K562 (cell line): ENCODE measurements at regions not wholly inside any gene's neighbourhood (a gene's known extent, or its start where the extent isn't known, plus 50 kb on each side); places are given as distances from the start of the nearest gene placed in this dataset.

Experiments
- CAMTA2 ChIP-seq: fragments of 250-450 bp; sonication (Bioruptor Pico); conservative IDR thresholded peaks from 2 replicates; pipeline ENCODE4 v1.5.1; 2022
- CTBP1 ChIP-seq: fragments of 450-650 bp; IDR thresholded peaks from 2 replicates; pipeline ENCODE4 v1.6.1; 2016; ENCODE audit warnings: borderline replicate concordance
- DPF2 ChIP-seq: fragments of 450-650 bp; IDR thresholded peaks from 2 replicates; pipeline ENCODE4 v1.6.1; 2016
- HDAC3 ChIP-seq: fragments of 450-650 bp; IDR thresholded peaks from 2 replicates; pipeline ENCODE4 v1.6.1; 2018; ENCODE audit warnings: borderline replicate concordance, mild to moderate bottlenecking, moderate library complexity; ENCODE audit not compliant: partially characterized antibody
- MAZ ChIP-seq, 2 experiments: fragments of 450-650 bp in 1 of 2; sonication (generic) in 1 of 2; formaldehyde crosslinking; IDR thresholded peaks in 1 of 2; conservative IDR thresholded peaks in 1 of 2; 2 replicates each; pipeline versions ENCODE4 v1.4.0 to v1.5.0; 2020; ENCODE audit warnings: mild to moderate bottlenecking in 1 of 2, missing genetic modification reagents in 1 of 2
- MYBL2 ChIP-seq, 2 experiments: fragments of 450-650 bp in 1 of 2; sonication (generic) in 1 of 2; formaldehyde crosslinking in 1 of 2; IDR thresholded peaks; 2 replicates each; pipeline versions ENCODE4 v1.6.1 to v1.8.1; 2017 to 2022; ENCODE audit warnings: borderline replicate concordance in 1 of 2, inconsistent platforms in 1 of 2, low read depth in 1 of 2, mild to moderate bottlenecking in 1 of 2, missing genetic modification reagents in 1 of 2, moderate library complexity in 1 of 2
- NFE2 ChIP-seq: IDR thresholded peaks from 2 replicates; pipeline ENCODE4 v1.6.1; 2014; ENCODE audit warnings: antibody characterized with exemption, low read depth
- SMARCA5 ChIP-seq: fragments of 450-650 bp; IDR thresholded peaks from 2 replicates; pipeline ENCODE4 v1.6.1; 2016
- SREBF2 ChIP-seq: sonication (generic); formaldehyde crosslinking; IDR thresholded peaks from 2 replicates; pipeline ENCODE4 v1.4.0; 2020; ENCODE audit warnings: mild to moderate bottlenecking, missing genetic modification reagents
- U2AF2 ChIP-seq: fragments of 200-400 bp; formaldehyde crosslinking; optimal IDR thresholded peaks from 2 replicates; pipeline ENCODE3; 2017; ENCODE audit warnings: low read depth, mild to moderate bottlenecking, low read length
- ZNF644 ChIP-seq: fragments of 200-800 bp; sonication (Bioruptor generic); IDR thresholded peaks from 2 replicates; pipeline ENCODE4 v1.6.1; 2016; ENCODE audit warnings: low read depth, missing genetic modification characterization, missing compliant biosample characterization
- TF ChIP-seq, protein P1 (sequence below), 2 experiments: fragments of 450-650 bp; formaldehyde crosslinking in 1 of 2; IDR thresholded peaks; 2 replicates each; pipeline versions ENCODE4 v1.4.0 to v1.6.1; 2014 to 2020; ENCODE audit warnings: mild to moderate bottlenecking in 2 of 2, borderline replicate concordance in 1 of 2, low read depth in 1 of 2
- TF ChIP-seq, protein P2 (sequence below): fragments of 250-450 bp; sonication (Bioruptor Pico); IDR thresholded peaks from 2 replicates; pipeline ENCODE4 v1.8.0; 2021; ENCODE audit warnings: moderate library complexity, mild to moderate bottlenecking, inconsistent platforms
- TF ChIP-seq, protein P3 (sequence below): conservative IDR thresholded peaks from 2 replicates; pipeline ENCODE4 v1.6.1; 2011; ENCODE audit warnings: low read depth, mild to moderate bottlenecking, low read length; ENCODE audit not compliant: control insufficient read depth

DNA sequence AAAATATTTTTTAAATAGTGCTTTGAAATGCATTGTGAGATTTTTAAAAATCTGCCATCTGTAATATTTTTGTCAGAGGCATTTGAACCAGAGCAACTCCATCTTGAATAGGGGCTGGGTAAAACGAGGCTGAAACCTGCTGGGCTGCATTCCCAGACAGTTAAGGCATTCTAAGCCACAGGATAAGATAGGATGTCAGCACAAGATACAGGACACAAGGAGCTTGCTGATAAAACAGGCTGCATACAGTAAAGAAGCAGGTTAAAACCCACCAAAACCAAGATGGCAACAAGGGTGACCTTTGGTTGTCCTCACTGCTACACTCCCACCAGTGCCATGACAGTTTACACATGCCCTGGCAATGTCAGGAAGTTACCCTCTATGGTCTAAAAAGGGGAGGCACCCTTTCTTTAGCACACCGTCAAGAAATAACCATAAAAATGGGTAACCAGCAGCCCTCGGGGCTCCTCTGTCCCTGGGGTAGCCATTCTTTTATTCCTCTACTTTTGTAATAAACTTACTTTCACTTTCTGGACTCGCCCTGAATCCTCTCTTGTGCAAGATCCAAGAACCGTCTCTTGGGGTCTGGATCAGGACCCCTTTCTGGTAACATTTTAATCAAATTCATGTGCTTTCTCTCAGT, 273.7 kb downstream of the SEMA3D start (continued):
- TF ChIP-seq, protein P1, sequence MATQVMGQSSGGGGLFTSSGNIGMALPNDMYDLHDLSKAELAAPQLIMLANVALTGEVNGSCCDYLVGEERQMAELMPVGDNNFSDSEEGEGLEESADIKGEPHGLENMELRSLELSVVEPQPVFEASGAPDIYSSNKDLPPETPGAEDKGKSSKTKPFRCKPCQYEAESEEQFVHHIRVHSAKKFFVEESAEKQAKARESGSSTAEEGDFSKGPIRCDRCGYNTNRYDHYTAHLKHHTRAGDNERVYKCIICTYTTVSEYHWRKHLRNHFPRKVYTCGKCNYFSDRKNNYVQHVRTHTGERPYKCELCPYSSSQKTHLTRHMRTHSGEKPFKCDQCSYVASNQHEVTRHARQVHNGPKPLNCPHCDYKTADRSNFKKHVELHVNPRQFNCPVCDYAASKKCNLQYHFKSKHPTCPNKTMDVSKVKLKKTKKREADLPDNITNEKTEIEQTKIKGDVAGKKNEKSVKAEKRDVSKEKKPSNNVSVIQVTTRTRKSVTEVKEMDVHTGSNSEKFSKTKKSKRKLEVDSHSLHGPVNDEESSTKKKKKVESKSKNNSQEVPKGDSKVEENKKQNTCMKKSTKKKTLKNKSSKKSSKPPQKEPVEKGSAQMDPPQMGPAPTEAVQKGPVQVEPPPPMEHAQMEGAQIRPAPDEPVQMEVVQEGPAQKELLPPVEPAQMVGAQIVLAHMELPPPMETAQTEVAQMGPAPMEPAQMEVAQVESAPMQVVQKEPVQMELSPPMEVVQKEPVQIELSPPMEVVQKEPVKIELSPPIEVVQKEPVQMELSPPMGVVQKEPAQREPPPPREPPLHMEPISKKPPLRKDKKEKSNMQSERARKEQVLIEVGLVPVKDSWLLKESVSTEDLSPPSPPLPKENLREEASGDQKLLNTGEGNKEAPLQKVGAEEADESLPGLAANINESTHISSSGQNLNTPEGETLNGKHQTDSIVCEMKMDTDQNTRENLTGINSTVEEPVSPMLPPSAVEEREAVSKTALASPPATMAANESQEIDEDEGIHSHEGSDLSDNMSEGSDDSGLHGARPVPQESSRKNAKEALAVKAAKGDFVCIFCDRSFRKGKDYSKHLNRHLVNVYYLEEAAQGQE (IDR thresholded peaks at IDR 0.05; ENCODE audit: borderline replicate concordance), result no peak
- TF ChIP-seq, protein P1 (CRISPR knock-in tag; IDR thresholded peaks at IDR 0.05; ENCODE audit: low read depth), result no peak
- TF ChIP-seq MYBL2 (IDR thresholded peaks at IDR 0.05; ENCODE audit: low read depth) (no peak), MYBL2 (CRISPR knock-in tag; IDR thresholded peaks at IDR 0.05; ENCODE audit: borderline replicate concordance) (no peak), HDAC3 (no peak), DPF2 (peak; percentile 61), ZNF644 (tag) (peak; percentile 93), NFE2 (no peak), CTBP1 (0 out of 2 replicates have a peak, but pooled peaks have one; percentile 28), SMARCA5 (no peak), U2AF2 (no peak), MAZ (CRISPR knock-in tag; conservative IDR thresholded peaks at IDR 0.05 in 1 of 2, IDR thresholded peaks at IDR 0.05 in 1 of 2) (peak in 1 of 2 experiments; percentile 62; a peak in 2 of 4 replicates), CAMTA2 (CRISPR knock-in tag) (no peak), SREBF2 (CRISPR knock-in tag) (no peak)
- TF ChIP-seq, protein P2, sequence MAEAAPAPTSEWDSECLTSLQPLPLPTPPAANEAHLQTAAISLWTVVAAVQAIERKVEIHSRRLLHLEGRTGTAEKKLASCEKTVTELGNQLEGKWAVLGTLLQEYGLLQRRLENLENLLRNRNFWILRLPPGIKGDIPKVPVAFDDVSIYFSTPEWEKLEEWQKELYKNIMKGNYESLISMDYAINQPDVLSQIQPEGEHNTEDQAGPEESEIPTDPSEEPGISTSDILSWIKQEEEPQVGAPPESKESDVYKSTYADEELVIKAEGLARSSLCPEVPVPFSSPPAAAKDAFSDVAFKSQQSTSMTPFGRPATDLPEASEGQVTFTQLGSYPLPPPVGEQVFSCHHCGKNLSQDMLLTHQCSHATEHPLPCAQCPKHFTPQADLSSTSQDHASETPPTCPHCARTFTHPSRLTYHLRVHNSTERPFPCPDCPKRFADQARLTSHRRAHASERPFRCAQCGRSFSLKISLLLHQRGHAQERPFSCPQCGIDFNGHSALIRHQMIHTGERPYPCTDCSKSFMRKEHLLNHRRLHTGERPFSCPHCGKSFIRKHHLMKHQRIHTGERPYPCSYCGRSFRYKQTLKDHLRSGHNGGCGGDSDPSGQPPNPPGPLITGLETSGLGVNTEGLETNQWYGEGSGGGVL, result peak; percentile 46; the same call in 1 of the 2 replicates
- TF ChIP-seq, protein P3, sequence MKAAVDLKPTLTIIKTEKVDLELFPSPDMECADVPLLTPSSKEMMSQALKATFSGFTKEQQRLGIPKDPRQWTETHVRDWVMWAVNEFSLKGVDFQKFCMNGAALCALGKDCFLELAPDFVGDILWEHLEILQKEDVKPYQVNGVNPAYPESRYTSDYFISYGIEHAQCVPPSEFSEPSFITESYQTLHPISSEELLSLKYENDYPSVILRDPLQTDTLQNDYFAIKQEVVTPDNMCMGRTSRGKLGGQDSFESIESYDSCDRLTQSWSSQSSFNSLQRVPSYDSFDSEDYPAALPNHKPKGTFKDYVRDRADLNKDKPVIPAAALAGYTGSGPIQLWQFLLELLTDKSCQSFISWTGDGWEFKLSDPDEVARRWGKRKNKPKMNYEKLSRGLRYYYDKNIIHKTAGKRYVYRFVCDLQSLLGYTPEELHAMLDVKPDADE, result no peak
